ENCODE measurements at regions not wholly inside any gene's neighbourhood (a gene's known extent, or its start where the extent isn't known, plus 50 kb on each side); places are given as distances from the start of the nearest gene placed in this dataset.
"Not testable (repeated sequence)": the region's sequence is repeated elsewhere in the genome, so short reads cannot be mapped to it uniquely, and the experiment has no call there.

DNA sequence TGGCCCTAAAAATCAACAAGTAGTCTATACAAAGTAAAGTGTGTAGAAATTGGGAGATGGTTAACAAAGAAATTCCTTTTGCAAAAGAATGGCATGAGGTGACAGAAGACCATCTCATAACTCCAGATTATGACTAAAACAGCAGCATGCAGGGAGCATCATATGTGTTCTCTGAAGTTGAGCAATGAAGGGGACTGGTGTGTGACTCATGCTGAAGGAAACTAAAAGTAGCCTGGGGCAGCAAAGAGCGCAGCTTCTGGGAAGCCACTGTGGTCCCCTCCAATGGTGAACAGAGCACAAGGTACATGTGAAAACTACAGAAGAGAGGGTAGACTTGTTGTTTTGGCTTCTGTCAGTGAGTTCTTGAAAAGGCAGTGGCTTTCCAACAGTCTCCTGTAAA lies 133.4 kb downstream of the MACC1 start:
- no peak for TF ChIP-seq CTCF (IDR thresholded peaks at IDR 0.05)
- H3K4me3 Mint-ChIP-seq (ENCODE audit: unreplicated experiment), result no peak overlapping the region
- H3K4me1 Mint-ChIP-seq (ENCODE audit: unreplicated experiment), result no peaks in the 10 kb centered on the region
- H3K27me3 Mint-ChIP-seq (ENCODE audit: unreplicated experiment), result peaks cover 5% of the 10 kb centered on the region
- H3K36me3 Mint-ChIP-seq (ENCODE audit: unreplicated experiment), result no peaks in the 10 kb centered on the region
- H3K27ac Mint-ChIP-seq (ENCODE audit: unreplicated experiment), result no peak overlapping the region
- H3K9me3 Mint-ChIP-seq (ENCODE audit: unreplicated experiment), result no peaks in the 10 kb centered on the region
- no peak for DNase-seq (ENCODE audit: extremely low spot score, unreplicated experiment)

DNA sequence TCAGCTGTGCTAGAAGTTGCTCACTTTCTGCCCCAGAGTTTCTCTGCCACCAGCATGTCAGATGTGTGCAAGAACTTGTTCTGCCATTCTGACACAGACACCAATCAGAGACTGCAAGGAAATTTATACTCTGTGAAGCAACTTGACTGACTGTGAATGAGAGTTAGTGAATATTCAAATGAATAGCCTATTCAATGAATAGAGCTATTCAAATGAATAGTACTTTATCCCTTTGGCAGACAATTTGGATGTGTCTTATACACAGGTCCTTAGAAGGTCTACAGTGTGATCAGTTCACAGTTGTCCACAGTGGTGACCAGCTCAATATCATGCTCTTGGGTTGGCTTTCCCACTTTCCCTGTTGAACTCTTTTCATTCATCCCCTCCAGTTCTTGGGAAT lies 138.1 kb downstream of the MACC1 start:
- no peaks in the 10 kb centered on the region for H3K36me3 Mint-ChIP-seq (ENCODE audit: unreplicated experiment)
- H3K27me3 Mint-ChIP-seq (ENCODE audit: unreplicated experiment), result peaks cover 4% of the 10 kb centered on the region
- no peaks in the 10 kb centered on the region for H3K9me3 Mint-ChIP-seq (ENCODE audit: unreplicated experiment)
- no peak overlapping the region for H3K4me3 Mint-ChIP-seq (ENCODE audit: unreplicated experiment)
- no peak for TF ChIP-seq CTCF (IDR thresholded peaks at IDR 0.05)
- no peak for DNase-seq (ENCODE audit: extremely low spot score, unreplicated experiment)
- no peak overlapping the region for H3K27ac Mint-ChIP-seq (ENCODE audit: unreplicated experiment)
- no peaks in the 10 kb centered on the region for H3K4me1 Mint-ChIP-seq (ENCODE audit: unreplicated experiment)

DNA sequence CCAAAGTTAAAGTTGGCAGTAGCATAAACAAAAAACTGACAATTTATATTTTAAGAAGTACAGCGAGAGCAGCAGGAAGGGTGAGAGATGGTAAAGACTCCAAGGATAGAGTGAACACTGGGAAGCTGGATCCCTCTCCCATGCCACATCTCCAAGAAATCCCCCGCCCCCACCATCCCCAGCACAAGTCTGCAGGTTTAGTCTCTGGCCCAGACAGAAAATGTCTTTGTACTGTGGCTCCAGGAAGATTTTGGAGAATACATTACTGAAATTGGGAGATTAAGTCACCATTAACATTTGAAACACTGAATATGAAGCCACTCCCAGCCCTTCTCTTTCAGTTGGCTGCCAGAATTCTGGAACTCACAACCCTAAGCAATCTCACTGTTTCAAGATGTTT lies 140.3 kb downstream of the MACC1 start:
- no peak for TF ChIP-seq CTCF (IDR thresholded peaks at IDR 0.05)
- Mint-ChIP-seq H3K36me3 (ENCODE audit: unreplicated experiment) (no peaks in the 10 kb centered on the region), H3K9me3 (ENCODE audit: unreplicated experiment) (no peaks in the 10 kb centered on the region), H3K27ac (ENCODE audit: unreplicated experiment) (no peak overlapping the region), H3K4me1 (ENCODE audit: unreplicated experiment) (no peaks in the 10 kb centered on the region), H3K27me3 (ENCODE audit: unreplicated experiment) (no peaks in the 10 kb centered on the region), H3K4me3 (ENCODE audit: unreplicated experiment) (no peak overlapping the region)
- no peak for DNase-seq (ENCODE audit: extremely low spot score, unreplicated experiment)

- H3K9me3 Mint-ChIP-seq (ENCODE audit: unreplicated experiment), result no peaks in the 10 kb centered on the region
- no peak overlapping the region for H3K27ac Mint-ChIP-seq (ENCODE audit: unreplicated experiment)
- H3K4me3 Mint-ChIP-seq (ENCODE audit: unreplicated experiment), result no peak overlapping the region
- no peak for DNase-seq (ENCODE audit: extremely low spot score, unreplicated experiment)
- H3K4me1 Mint-ChIP-seq (ENCODE audit: unreplicated experiment), result no peaks in the 10 kb centered on the region
- no peaks in the 10 kb centered on the region for H3K36me3 Mint-ChIP-seq (ENCODE audit: unreplicated experiment)
- no peak for TF ChIP-seq CTCF (IDR thresholded peaks at IDR 0.05)
- H3K27me3 Mint-ChIP-seq (ENCODE audit: unreplicated experiment), result no peaks in the 10 kb centered on the region
Observed at GRCh38 chr7:20075992-20076820, 141.0 kb downstream of the MACC1 start.

DNA sequence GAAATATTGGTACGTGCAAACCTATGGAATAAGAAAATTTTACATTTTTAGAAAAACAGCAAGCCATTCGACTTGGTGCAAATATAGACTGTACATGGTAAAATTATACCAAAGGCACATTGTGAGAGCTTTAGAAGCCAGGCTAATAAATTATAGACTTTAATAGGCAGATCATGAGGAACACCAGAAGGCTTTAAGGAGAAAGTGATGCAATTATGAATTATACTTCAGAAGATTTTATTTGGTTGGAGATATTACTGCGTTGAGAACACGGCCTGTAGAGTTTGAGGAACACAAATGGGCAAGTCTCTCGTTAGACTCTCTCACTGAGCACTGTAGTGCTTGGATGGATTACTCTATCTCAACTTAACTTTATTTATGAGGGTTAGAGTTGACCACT lies 141.7 kb downstream of the MACC1 start:
- no peaks in the 10 kb centered on the region for H3K36me3 Mint-ChIP-seq (ENCODE audit: unreplicated experiment)
- no peaks in the 10 kb centered on the region for H3K9me3 Mint-ChIP-seq (ENCODE audit: unreplicated experiment)
- DNase-seq (ENCODE audit: extremely low spot score, unreplicated experiment), result no peak
- H3K4me1 Mint-ChIP-seq (ENCODE audit: unreplicated experiment), result no peaks in the 10 kb centered on the region
- H3K4me3 Mint-ChIP-seq (ENCODE audit: unreplicated experiment), result no peak overlapping the region
- H3K27ac Mint-ChIP-seq (ENCODE audit: unreplicated experiment), result no peak overlapping the region
- no peak for TF ChIP-seq CTCF (IDR thresholded peaks at IDR 0.05)
- no peaks in the 10 kb centered on the region for H3K27me3 Mint-ChIP-seq (ENCODE audit: unreplicated experiment)

GRCh38 chr7:20068004-20068403 lies 149.2 kb downstream of the MACC1 start:
- not testable (repeated sequence) for H3K9me3 Mint-ChIP-seq (ENCODE audit: unreplicated experiment); H3K4me1 Mint-ChIP-seq (ENCODE audit: unreplicated experiment); H3K4me3 Mint-ChIP-seq (ENCODE audit: unreplicated experiment); H3K27ac Mint-ChIP-seq (ENCODE audit: unreplicated experiment); H3K36me3 Mint-ChIP-seq (ENCODE audit: unreplicated experiment); DNase-seq (ENCODE audit: extremely low spot score, unreplicated experiment); H3K27me3 Mint-ChIP-seq (ENCODE audit: unreplicated experiment)

Measured in osteocyte (in vitro differentiated cells).